ENCODE measurements at regions not wholly inside any gene's neighbourhood (a gene's known extent, or its start where the extent isn't known, plus 50 kb on each side); places are given as distances from the start of the nearest gene placed in this dataset.

GRCh38 chr3:10599017-10599416 is 93.6 kb upstream of the ATP2B2 start:
- Histone ChIP-seq H3K9me3 (no peaks in the 10 kb centered on the region), H3K27ac (no peak overlapping the region), H3K4me1 (no peaks in the 10 kb centered on the region), H3K27me3 (no peaks in the 10 kb centered on the region), H3K4me3 (no peak overlapping the region), H3K36me3 (no peaks in the 10 kb centered on the region)
- no peak for DNase-seq (ENCODE audit: low spot score)
- no peak for TF ChIP-seq CTCF (IDR thresholded peaks at IDR 0.05)

- no peak overlapping the region for H3K27ac ChIP-seq
- H3K4me1 ChIP-seq = no peaks in the 10 kb centered on the region
- no peaks in the 10 kb centered on the region for H3K9me3 ChIP-seq
- H3K27me3 ChIP-seq = no peaks in the 10 kb centered on the region
- H3K4me3 ChIP-seq = no peak overlapping the region
- no peak for DNase-seq (ENCODE audit: low spot score)
- TF ChIP-seq CTCF (IDR thresholded peaks at IDR 0.05) = no peak
- H3K36me3 ChIP-seq = no peaks in the 10 kb centered on the region
These were observed 94.1 kb upstream of the ATP2B2 start for GRCh38 chr3:10599444-10599843.

- Histone ChIP-seq H3K4me3 (no peak overlapping the region), H3K27ac (no peak overlapping the region), H3K27me3 (no peaks in the 10 kb centered on the region), H3K36me3 (no peaks in the 10 kb centered on the region), H3K9me3 (no peaks in the 10 kb centered on the region), H3K4me1 (no peaks in the 10 kb centered on the region)
- TF ChIP-seq CTCF (IDR thresholded peaks at IDR 0.05) = no peak
- DNase-seq (ENCODE audit: low spot score) = no peak
These were observed 94.9 kb upstream of the ATP2B2 start for GRCh38 chr3:10600296-10600714.

- TF ChIP-seq CTCF (IDR thresholded peaks at IDR 0.05) = no peak
- Histone ChIP-seq H3K27me3 (no peaks in the 10 kb centered on the region), H3K27ac (no peak overlapping the region), H3K4me3 (no peak overlapping the region), H3K4me1 (no peaks in the 10 kb centered on the region), H3K36me3 (no peaks in the 10 kb centered on the region), H3K9me3 (no peaks in the 10 kb centered on the region)
- DNase-seq (ENCODE audit: low spot score) = no peak
These were observed 95.3 kb upstream of the ATP2B2 start for GRCh38 chr3:10600726-10601125.

GRCh38 chr3:10601151-10601856 is 95.9 kb upstream of the ATP2B2 start:
- Histone ChIP-seq H3K4me1 (no peaks in the 10 kb centered on the region), H3K9me3 (no peaks in the 10 kb centered on the region), H3K27me3 (no peaks in the 10 kb centered on the region), H3K4me3 (no peak overlapping the region), H3K36me3 (no peaks in the 10 kb centered on the region), H3K27ac (no peak overlapping the region)
- no peak for DNase-seq (ENCODE audit: low spot score)
- no peak for TF ChIP-seq CTCF (IDR thresholded peaks at IDR 0.05)

GRCh38 chr3:10601857-10602230 is 96.5 kb upstream of the ATP2B2 start:
- H3K4me3 ChIP-seq = no peak overlapping the region
- H3K9me3 ChIP-seq = no peaks in the 10 kb centered on the region
- DNase-seq (ENCODE audit: low spot score) = no peak
- H3K36me3 ChIP-seq = no peaks in the 10 kb centered on the region
- TF ChIP-seq CTCF (IDR thresholded peaks at IDR 0.05) = no peak
- H3K4me1 ChIP-seq = no peaks in the 10 kb centered on the region
- H3K27ac ChIP-seq = no peak overlapping the region
- H3K27me3 ChIP-seq = no peaks in the 10 kb centered on the region

Data from right atrium auricular region (tissue), 2 donors.